Transverse colon (tissue), 4 donors: ENCODE measurements at regions not wholly inside any gene's neighbourhood (a gene's known extent, or its start where the extent isn't known, plus 50 kb on each side); places are given as distances from the start of the nearest gene placed in this dataset.

ENCODE experiments used
- DNase-seq: peaks from one replicate; pipeline ENCODE4 v3.0.0-alpha.2; 2019
- H3K27ac ChIP-seq, 4 donors: fragments of 200-600 bp; sonication (generic); 2 replicates each; pipeline ENCODE4 v1.5.1; 2016 to 2018; ENCODE audit warnings: inconsistent platforms in 4 of 4
- H3K27me3 ChIP-seq: fragments of 200-600 bp; sonication (generic); 2 replicates; pipeline ENCODE4 v1.5.1; 2017; ENCODE audit warnings: inconsistent platforms
- H3K36me3 ChIP-seq, 4 donors: fragments of 200-600 bp; sonication (generic); 2 replicates each; pipeline ENCODE4 v1.5.1; 2017 to 2019; ENCODE audit warnings: inconsistent platforms in 4 of 4
- H3K4me1 ChIP-seq, 4 donors: fragments of 200-600 bp; sonication (generic); 2 replicates each; pipeline ENCODE4 v1.5.1; 2017 to 2020; ENCODE audit warnings: inconsistent platforms in 4 of 4
- H3K4me3 ChIP-seq, 4 donors: fragments of 200-600 bp; sonication (generic); 1 replicate in 1 of 4; 2 replicates in 3 of 4; pipeline versions ENCODE4 v1.5.1 to v1.6.1; 2017 to 2019; ENCODE audit warnings: inconsistent platforms in 4 of 4
- H3K9me3 ChIP-seq, 2 donors: fragments of 200-600 bp; sonication (generic); 2 replicates each; pipeline ENCODE4 v1.5.1; 2017 to 2019; ENCODE audit warnings: inconsistent platforms in 2 of 2
- EP300 ChIP-seq: sonication (generic); formaldehyde crosslinking; IDR thresholded peaks from one replicate; pipeline ENCODE4 v1.6.1; 2017; ENCODE audit warnings: antibody characterized with exemption, low read depth
- POLR2A ChIP-seq: fragments of 450-650 bp; IDR thresholded peaks from one replicate; pipeline ENCODE4 v1.6.1; 2016; ENCODE audit warnings: antibody characterized with exemption, mild to moderate bottlenecking, moderate library complexity
- POLR2AphosphoS5 ChIP-seq, 3 donors: sonication (generic); formaldehyde crosslinking; IDR thresholded peaks; one replicate each; pipeline ENCODE4 v1.6.1; 2016; ENCODE audit warnings: antibody characterized with exemption in 3 of 3
- WGBS, 2 donors: methylation state at CpG; one replicate each; pipeline ENCODE4 v1.1.5; 2018; ENCODE audit warnings: low coverage in 1 of 2; 5-methylcytosine and 5-hydroxymethylcytosine counted together
- in situ Hi-C, 4 donors: fragments of 200-750 bp; cut with MboI; loops; one replicate each; pipeline versions ENCODE4 v1.15.0 to v1.15.1; 2017; ENCODE audit warnings: low sequenced_read_pairs in 3 of 4, low pct_ligation_motif_present in 1 of 4, low pct_unique_long_range_greater_than_20kb in 1 of 4
- intact Hi-C: fragments of 100-400 bp; cut with DNase I; formaldehyde crosslinking; loops from one replicate; pipeline ENCODE4 v1.15.1; 2023; ENCODE audit warnings: low total_unique reads
- TF ChIP-seq, protein P1 (sequence below), 5 experiments: fragments of 200-600 bp in 3 of 5; fragments of 450-650 bp in 2 of 5; sonication (generic) in 3 of 5; IDR thresholded peaks; 1 replicate in 2 of 5; 2 replicates in 3 of 5; pipeline ENCODE4 v1.5.1; 2016 to 2017; ENCODE audit warnings: antibody characterized with exemption in 5 of 5, inconsistent platforms in 3 of 5, mild to moderate bottlenecking in 2 of 5, moderate library complexity in 1 of 5

DNA sequence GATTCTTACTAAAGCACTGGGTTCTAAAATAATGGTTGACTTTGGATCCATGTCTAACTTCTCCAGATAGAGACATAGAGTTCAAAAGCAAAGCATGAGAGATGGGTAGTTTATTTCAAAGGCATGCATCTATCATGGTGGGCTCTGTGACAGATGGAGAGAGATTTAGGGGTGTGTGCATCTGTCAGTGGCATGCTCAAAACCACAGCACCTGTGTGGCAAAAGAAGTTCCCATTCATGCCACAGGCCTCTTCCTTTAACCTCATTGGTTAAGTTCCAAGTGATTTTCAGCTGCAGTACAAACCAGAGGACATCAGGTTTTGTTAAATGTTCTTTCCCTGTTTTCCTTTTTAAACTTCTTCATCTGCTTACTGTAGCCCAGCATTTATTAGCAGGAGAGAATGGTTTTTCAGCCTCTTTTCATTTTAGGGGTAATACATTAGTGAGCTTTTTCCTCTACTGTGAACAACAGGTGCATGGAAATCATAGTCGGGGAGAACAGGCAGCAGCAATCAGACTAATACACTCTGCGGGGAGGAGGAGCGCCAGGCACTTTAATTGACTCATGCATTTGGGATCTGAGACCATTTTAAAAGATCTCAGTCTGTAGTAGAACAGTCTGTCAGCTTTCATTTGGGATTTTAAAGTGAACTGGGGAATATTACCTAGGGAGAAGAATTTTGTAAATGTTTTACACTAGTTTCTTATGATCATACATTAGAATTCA, 52.4 kb upstream of the UPP2 start:
- Histone ChIP-seq H3K4me1 (no peaks in the 10 kb centered on the region), H3K27me3 (no peaks in the 10 kb centered on the region), H3K4me3 (no peak overlapping the region), H3K27ac (no peak overlapping the region), H3K9me3 (no peaks in the 10 kb centered on the region), H3K36me3 (no peaks in the 10 kb centered on the region)
- no peak for DNase-seq
- 62 to 87% methylated on average over 3 of the region's 3 CpGs for WGBS, 2 donors
- in situ Hi-C loops: loop anchor here in 2 of 4 donors (25.0 kb wide), 1 partner anchor 413 kb away; the partner anchor contains the start of genes CCDC148 (in 2 of the 2) and PKP4 (in 2 of the 2)
- intact Hi-C loops: no loop called here
- TF ChIP-seq POLR2AphosphoS5 (IDR thresholded peaks at IDR 0.05) (no peak), EP300 (no peak), POLR2A (no peak)
- TF ChIP-seq, protein P1, sequence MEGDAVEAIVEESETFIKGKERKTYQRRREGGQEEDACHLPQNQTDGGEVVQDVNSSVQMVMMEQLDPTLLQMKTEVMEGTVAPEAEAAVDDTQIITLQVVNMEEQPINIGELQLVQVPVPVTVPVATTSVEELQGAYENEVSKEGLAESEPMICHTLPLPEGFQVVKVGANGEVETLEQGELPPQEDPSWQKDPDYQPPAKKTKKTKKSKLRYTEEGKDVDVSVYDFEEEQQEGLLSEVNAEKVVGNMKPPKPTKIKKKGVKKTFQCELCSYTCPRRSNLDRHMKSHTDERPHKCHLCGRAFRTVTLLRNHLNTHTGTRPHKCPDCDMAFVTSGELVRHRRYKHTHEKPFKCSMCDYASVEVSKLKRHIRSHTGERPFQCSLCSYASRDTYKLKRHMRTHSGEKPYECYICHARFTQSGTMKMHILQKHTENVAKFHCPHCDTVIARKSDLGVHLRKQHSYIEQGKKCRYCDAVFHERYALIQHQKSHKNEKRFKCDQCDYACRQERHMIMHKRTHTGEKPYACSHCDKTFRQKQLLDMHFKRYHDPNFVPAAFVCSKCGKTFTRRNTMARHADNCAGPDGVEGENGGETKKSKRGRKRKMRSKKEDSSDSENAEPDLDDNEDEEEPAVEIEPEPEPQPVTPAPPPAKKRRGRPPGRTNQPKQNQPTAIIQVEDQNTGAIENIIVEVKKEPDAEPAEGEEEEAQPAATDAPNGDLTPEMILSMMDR (IDR thresholded peaks at IDR 0.05): no peak

- TF ChIP-seq, protein P1 (IDR thresholded peaks at IDR 0.05): no peak
- no peak for TF ChIP-seq EP300
- no peak for TF ChIP-seq POLR2A
- TF ChIP-seq POLR2AphosphoS5 (IDR thresholded peaks at IDR 0.05): no peak
- intact Hi-C loops: no loop called here
- Histone ChIP-seq H3K27ac (no peak overlapping the region), H3K9me3 (no peaks in the 10 kb centered on the region), H3K4me3 (no peak overlapping the region), H3K36me3 (no peaks in the 10 kb centered on the region), H3K4me1 (no peaks in the 10 kb centered on the region), H3K27me3 (no peaks in the 10 kb centered on the region)
- 88% methylated on average over 3 of the region's 3 CpGs; no CpG with 5 or more reads in 1 of the 2 donors for WGBS, 2 donors
- in situ Hi-C loops: loop anchor here in 2 of 4 donors (25.0 kb wide), 1 partner anchor 414 kb away; the partner anchor contains the start of genes CCDC148 (in 2 of the 2) and PKP4 (in 2 of the 2)
- DNase-seq: no peak
Measured at GRCh38 chr2:158048327-158048726, 53.3 kb upstream of the UPP2 start.

DNA sequence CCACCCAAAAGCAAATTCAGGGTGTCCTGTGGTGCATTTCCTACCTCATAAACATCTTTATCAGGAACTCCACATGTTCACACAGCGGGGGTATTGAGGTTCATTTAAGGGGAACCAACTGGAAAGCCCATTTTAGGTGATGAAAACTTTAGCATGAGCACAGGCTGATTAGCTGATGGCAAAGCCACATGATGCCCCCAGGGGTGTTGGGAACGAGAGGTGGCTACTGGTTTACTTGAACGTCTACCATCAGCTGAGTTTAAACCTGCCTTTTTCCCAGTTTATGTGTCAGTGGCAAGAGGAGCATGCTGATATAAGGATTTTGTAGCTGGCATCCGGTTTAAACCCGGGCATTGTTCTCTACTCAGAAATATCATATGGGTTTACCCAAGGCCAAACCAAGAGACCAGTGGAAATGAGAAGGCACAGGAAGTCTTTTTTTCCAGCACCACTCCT, 54.5 kb upstream of the UPP2 start:
- in situ Hi-C loops: loop anchor here in 2 of 4 donors (25.0 kb wide), 1 partner anchor 415 kb away; the partner anchor contains the start of genes CCDC148 (in 2 of the 2) and PKP4 (in 2 of the 2)
- intact Hi-C loops: no loop called here
- Histone ChIP-seq H3K4me1 (no peaks in the 10 kb centered on the region), H3K27me3 (no peaks in the 10 kb centered on the region), H3K36me3 (no peaks in the 10 kb centered on the region), H3K4me3 (no peak overlapping the region), H3K27ac (no peak overlapping the region), H3K9me3 (no peaks in the 10 kb centered on the region)
- WGBS, 2 donors: 78 to 81% methylated on average over 4 to 5 of the region's 5 CpGs
- TF ChIP-seq POLR2AphosphoS5 (IDR thresholded peaks at IDR 0.05) (no peak), POLR2A (no peak), EP300 (no peak)
- TF ChIP-seq, protein P1 (IDR thresholded peaks at IDR 0.05): no peak
- no peak for DNase-seq

GRCh38 chr2:158046121-158046880, 55.4 kb upstream of the UPP2 start:
- DNase-seq: no peak
- no peaks in the 10 kb centered on the region for H3K36me3 ChIP-seq
- intact Hi-C loops: no loop called here
- H3K4me1 ChIP-seq: no peaks in the 10 kb centered on the region
- WGBS, 2 donors: 45 to 55% methylated on average over 4 of the region's 4 CpGs
- no peak overlapping the region for H3K27ac ChIP-seq
- TF ChIP-seq POLR2AphosphoS5 (IDR thresholded peaks at IDR 0.05) (no peak), POLR2A (no peak), EP300 (no peak)
- TF ChIP-seq, protein P1 (IDR thresholded peaks at IDR 0.05): no peak
- H3K27me3 ChIP-seq: no peaks in the 10 kb centered on the region
- no peak overlapping the region for H3K4me3 ChIP-seq
- in situ Hi-C loops: loop anchor here in 2 of 4 donors (25.0 kb wide), 1 partner anchor 416 kb away; the partner anchor contains the start of genes CCDC148 (in 2 of the 2) and PKP4 (in 2 of the 2)
- H3K9me3 ChIP-seq: no peaks in the 10 kb centered on the region
